Heart left ventricle (tissue), 16 donors: ENCODE measurements at regions not wholly inside any gene's neighbourhood (a gene's known extent, or its start where the extent isn't known, plus 50 kb on each side); places are given as distances from the start of the nearest gene placed in this dataset.
A peak's percentile ranks its signal among the peaks of the same experiment; 100 is the strongest.

Experiments used
- ATAC-seq, 4 donors: fragments of 200-7000 bp; cut with Tn5 transposase; one replicate each; pipeline ENCODE4 v1.9.1; 2020 to 2022; ENCODE audit warnings: moderate library complexity in 4 of 4, mild to moderate bottlenecking in 3 of 4, moderate number of reproducible peaks in 1 of 4
- DNase-seq, 5 donors: peaks; one replicate each; pipeline ENCODE4 v3.0.0-alpha.2; 2020
- H3K27ac ChIP-seq, 12 donors: fragments of 200-600 bp; sonication (generic) in 4 of 12; one replicate each; pipeline versions ENCODE4 v1.5.0 to v1.8.0; 2016 to 2022; ENCODE audit warnings: mild to moderate bottlenecking in 2 of 12
- H3K27me3 ChIP-seq, 9 donors: fragments of 200-600 bp; sonication (generic) in 2 of 9; one replicate each; pipeline versions ENCODE4 v1.5.1 to v1.8.0; 2016 to 2022; ENCODE audit warnings: mild to moderate bottlenecking in 3 of 9
- H3K36me3 ChIP-seq, 9 donors: fragments of 200-600 bp; sonication (generic) in 2 of 9; one replicate each; pipeline versions ENCODE4 v1.5.0 to v1.8.0; 2018 to 2022; ENCODE audit warnings: mild to moderate bottlenecking in 2 of 9
- H3K4me1 ChIP-seq, 12 donors: fragments of 200-600 bp; sonication (generic) in 4 of 12; one replicate each; pipeline versions ENCODE4 v1.5.0 to v1.8.0; 2016 to 2022; ENCODE audit warnings: mild to moderate bottlenecking in 3 of 12
- H3K4me3 ChIP-seq, 12 donors: fragments of 200-600 bp; sonication (generic) in 4 of 12; one replicate each; pipeline versions ENCODE4 v1.5.0 to v1.8.0; 2017 to 2022; ENCODE audit warnings: mild to moderate bottlenecking in 9 of 12, moderate library complexity in 4 of 12
- H3K9me3 ChIP-seq, 12 donors: fragments of 200-600 bp; sonication (generic) in 4 of 12; one replicate each; pipeline versions ENCODE4 v1.5.0 to v1.8.0; 2016 to 2022; ENCODE audit warnings: mild to moderate bottlenecking in 1 of 12
- POLR2A ChIP-seq, 2 donors: fragments of 450-650 bp; IDR thresholded peaks; one replicate each; pipeline ENCODE4 v1.6.1; 2017; ENCODE audit warnings: antibody characterized with exemption in 2 of 2, mild to moderate bottlenecking in 2 of 2, moderate library complexity in 2 of 2
- WGBS, 4 donors: extraction: QIAGEN DNeasy Blood & Tissue Kit in 2 of 4; methylation state at CpG; one replicate each; pipeline versions ENCODE4 v1.1.5 to v1.1.7; 2013 to 2018; 5-methylcytosine and 5-hydroxymethylcytosine counted together
- intact Hi-C, 10 donors: fragments of 100-400 bp; cut with DNase I; formaldehyde crosslinking; loops; one replicate each; pipeline versions ENCODE4 v1.11.1 to v1.14.2; 2022
- TF ChIP-seq, protein P1 (sequence below), 12 donors: fragments of 200-600 bp; sonication (generic) in 4 of 12; IDR thresholded peaks; one replicate each; pipeline versions ENCODE4 v1.5.0 to v1.8.0; 2018 to 2022; ENCODE audit warnings: antibody characterized with exemption in 12 of 12, mild to moderate bottlenecking in 5 of 12
- donor health status: ischemic (EF 13 %, LVEDD 7.1; RV severe dilation, severe dysfunction).
- donor health status: healthy with polysubstance abuse.
- donor health status: DM: no; HTN: yes; CAD: no.
- donor health status: DM: no; HTN: no; CAD: no.
- donor health status: ischemic (EF 25% LVEDD 6.9; RV normal size, moderate dysfunction).
- donor health status: ischemic (EF 25% LVEDD 5.7; RV mildly dilated, moderate dysfunction).
- donor health status: healthy.
- donor health status: DM: yes; HTN: yes; CAD: no.
- donor health status: ischemic (EF 35%, LVEDD 5.7; RV mildly dilated, moderate dysfunction).
- donor health status: nonischemic (EF 11% LVEDD 7.7; RV severe dilation, severe dysfunction).
- donor health status: DM: yes; HTN: yes; CAD: no.
- donor health status: PGD.
- donor health status: ischemic (EF 29% LVEDD 5.4; RV normal size, mild dysfunction).
- donor health status: nonischemic (EF 23%, LVEDD 6.1; RV moderate dilation, normal function).

DNA sequence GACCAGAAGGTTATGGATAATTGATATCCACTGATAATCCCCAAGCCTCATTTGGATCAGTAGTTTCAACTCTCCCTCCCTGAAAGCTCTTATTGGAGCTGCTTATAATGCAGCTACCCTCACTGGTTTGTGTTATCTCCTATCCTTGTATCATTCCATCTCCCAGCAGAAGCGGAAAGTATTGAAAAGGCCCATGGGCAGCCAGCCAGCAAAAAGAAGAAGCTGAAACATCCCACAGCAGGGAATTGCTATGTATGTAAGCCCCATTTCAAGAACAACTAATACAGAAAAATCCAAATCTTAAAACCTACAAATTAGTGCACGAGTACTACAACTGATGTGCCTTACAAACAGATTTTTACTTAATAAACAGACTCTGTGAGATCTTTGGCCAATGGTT is 269.0 kb upstream of the ECI2 start:
- intact Hi-C loops, result loop anchor here in 3 of 10 donors (5.0 to 10.0 kb wide), 3 partner anchors 47 to 57 kb away; no protein-coding TSS in a partner anchor
- 83 to 87% (median 85%) methylated on average over 2 of the region's 2 CpGs for WGBS, 4 donors

DNA sequence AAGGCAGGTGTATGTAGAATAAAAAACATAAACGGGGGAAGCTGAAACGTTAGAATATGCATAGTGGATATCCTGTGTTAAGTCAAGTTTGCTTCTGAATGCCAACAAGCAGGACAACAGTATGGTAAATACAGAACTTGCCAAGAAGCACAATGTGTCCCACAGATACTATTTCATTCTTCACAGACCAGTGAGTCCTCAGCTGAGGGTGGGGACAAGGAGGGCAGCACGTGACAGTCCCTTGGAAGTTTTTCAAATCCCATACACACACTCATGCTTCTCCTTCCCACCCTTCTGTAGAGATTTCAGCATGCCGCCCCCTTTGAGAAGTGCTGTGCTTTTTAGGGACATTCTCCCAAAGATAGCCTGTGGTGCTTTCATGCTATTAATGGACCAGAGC is 268.5 kb upstream of the ECI2 start:
- H3K36me3 ChIP-seq, result no peaks in the 10 kb centered on the region
- peaks cover 0 to 4% (median 0%) of the 10 kb centered on the region in 12 donors for H3K9me3 ChIP-seq
- no peaks in the 10 kb centered on the region for H3K27me3 ChIP-seq
- peaks cover 6 to 44% (median 20%) of the 10 kb centered on the region in 12 donors for H3K4me1 ChIP-seq
- H3K27ac ChIP-seq, result peak overlapping the region in 10 of 12 donors; percentile 1 to 84 (median 71)
- peak; percentile 49 to 84 (median 60) for ATAC-seq
- no peak overlapping the region for H3K4me3 ChIP-seq
- 27 to 34% (median 31%) methylated on average over 4 of the region's 4 CpGs for WGBS, 4 donors
- no peak for DNase-seq
- intact Hi-C loops, result loop anchor here in 3 of 10 donors (5.0 to 10.0 kb wide), 3 partner anchors 47 to 57 kb away; no protein-coding TSS in a partner anchor
- TF ChIP-seq, protein P1, sequence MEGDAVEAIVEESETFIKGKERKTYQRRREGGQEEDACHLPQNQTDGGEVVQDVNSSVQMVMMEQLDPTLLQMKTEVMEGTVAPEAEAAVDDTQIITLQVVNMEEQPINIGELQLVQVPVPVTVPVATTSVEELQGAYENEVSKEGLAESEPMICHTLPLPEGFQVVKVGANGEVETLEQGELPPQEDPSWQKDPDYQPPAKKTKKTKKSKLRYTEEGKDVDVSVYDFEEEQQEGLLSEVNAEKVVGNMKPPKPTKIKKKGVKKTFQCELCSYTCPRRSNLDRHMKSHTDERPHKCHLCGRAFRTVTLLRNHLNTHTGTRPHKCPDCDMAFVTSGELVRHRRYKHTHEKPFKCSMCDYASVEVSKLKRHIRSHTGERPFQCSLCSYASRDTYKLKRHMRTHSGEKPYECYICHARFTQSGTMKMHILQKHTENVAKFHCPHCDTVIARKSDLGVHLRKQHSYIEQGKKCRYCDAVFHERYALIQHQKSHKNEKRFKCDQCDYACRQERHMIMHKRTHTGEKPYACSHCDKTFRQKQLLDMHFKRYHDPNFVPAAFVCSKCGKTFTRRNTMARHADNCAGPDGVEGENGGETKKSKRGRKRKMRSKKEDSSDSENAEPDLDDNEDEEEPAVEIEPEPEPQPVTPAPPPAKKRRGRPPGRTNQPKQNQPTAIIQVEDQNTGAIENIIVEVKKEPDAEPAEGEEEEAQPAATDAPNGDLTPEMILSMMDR (IDR thresholded peaks at IDR 0.05), result no peak
- TF ChIP-seq POLR2A (IDR thresholded peaks at IDR 0.05), result no peak

More for the DNA sequence above, 269.0 kb upstream of the ECI2 start:
- Histone ChIP-seq H3K9me3 (peaks cover 0 to 4% (median 0%) of the 10 kb centered on the region in 12 donors), H3K27me3 (no peaks in the 10 kb centered on the region), H3K36me3 (no peaks in the 10 kb centered on the region), H3K4me1 (peaks cover 6 to 40% (median 20%) of the 10 kb centered on the region in 12 donors), H3K4me3 (no peak overlapping the region), H3K27ac (peak overlapping the region in 5 of 12 donors; percentile 6 to 84 (median 42))
- DNase-seq (no peak), ATAC-seq (no peak)
- no peak for TF ChIP-seq POLR2A (IDR thresholded peaks at IDR 0.05)
- TF ChIP-seq, protein P1 (IDR thresholded peaks at IDR 0.05), result no peak

DNA sequence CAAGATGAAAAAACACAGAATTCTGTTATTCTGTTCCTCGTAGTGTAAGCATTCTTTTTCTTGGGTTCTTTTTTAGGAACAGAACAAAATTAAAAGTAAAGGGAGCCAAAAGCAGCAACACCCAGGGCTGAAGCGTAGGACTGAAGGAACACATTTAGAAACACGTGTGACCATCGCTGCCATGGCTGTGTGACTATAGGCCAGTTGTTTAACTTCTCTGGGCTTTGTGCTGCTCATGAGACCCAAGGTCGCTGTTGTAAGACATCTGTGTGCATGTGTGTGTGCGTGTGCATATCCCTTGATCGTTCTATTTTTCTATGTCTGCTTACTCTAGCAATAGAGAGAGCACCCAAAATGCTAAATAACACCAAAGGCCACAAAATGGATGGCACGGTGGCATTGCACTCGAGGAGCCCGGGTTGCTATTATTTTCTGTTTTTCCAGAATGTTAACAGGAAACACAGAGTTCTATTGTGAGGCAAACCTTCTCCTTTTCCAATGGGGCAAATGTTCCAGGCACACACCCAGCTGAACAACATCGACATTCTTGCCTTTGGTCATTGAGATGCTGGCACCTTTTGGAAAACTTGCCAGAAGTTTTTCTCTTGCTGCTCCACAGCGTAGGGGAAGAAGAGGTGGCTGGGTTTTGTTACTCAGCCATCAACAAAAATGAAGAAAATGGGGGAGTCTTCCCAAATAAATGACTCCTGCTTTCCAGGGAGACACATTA is 267.8 kb upstream of the ECI2 start:
- TF ChIP-seq POLR2A (IDR thresholded peaks at IDR 0.05), result no peak
- TF ChIP-seq, protein P1 (IDR thresholded peaks at IDR 0.05), result no peak
- peaks cover 6 to 50% (median 20%) of the 10 kb centered on the region in 12 donors for H3K4me1 ChIP-seq
- intact Hi-C loops, result loop anchor here in 3 of 10 donors (5.0 to 10.0 kb wide), 3 partner anchors 46 to 56 kb away; no protein-coding TSS in a partner anchor
- no peaks in the 10 kb centered on the region for H3K36me3 ChIP-seq
- peak overlapping the region in 11 of 12 donors; percentile 57 to 93 (median 75) for H3K27ac ChIP-seq
- H3K27me3 ChIP-seq, result no peaks in the 10 kb centered on the region
- H3K4me3 ChIP-seq, result no peak overlapping the region
- DNase-seq, result no peak
- no peak for ATAC-seq
- 77 to 84% (median 82%) methylated on average over 12 of the region's 12 CpGs for WGBS, 4 donors
- peaks cover 0 to 4% (median 0%) of the 10 kb centered on the region in 12 donors for H3K9me3 ChIP-seq

DNA sequence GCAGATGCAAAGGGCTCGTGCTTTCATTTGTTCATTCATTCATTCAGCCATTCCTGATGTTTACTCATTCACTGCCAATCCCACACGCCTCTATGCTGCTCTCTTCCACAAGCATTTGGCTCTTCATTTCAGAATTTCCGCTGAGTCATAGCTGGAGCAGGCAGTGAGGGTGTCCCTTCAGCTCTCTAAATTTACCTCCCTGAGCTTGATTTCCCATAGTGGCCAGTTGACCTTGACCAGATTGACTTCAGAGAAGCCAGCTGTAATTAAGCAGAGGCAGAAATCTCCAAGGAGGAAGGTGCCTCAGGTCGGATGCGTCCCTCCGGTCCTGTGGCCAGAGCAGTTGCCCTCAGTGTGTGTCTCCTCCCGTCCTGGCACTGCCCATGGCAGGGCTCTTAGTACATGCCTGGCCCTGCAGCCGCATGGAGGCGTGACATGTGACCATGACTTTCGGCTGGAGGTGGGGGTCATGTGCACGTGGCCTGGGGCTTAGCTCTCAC is 267.2 kb upstream of the ECI2 start:
- 35 to 48% (median 46%) methylated on average over 11 of the region's 11 CpGs for WGBS, 4 donors
- peak overlapping the region; percentile 4 to 93 (median 74) for H3K27ac ChIP-seq
- intact Hi-C loops, result loop anchor here in 3 of 10 donors (5.0 to 10.0 kb wide), 3 partner anchors 45 to 55 kb away; no protein-coding TSS in a partner anchor
- peaks cover 0 to 3% (median 0%) of the 10 kb centered on the region in 12 donors for H3K9me3 ChIP-seq
- no peaks in the 10 kb centered on the region for H3K27me3 ChIP-seq
- ATAC-seq, result peak; percentile 72 to 92 (median 90)
- peaks cover 6 to 51% (median 20%) of the 10 kb centered on the region in 12 donors for H3K4me1 ChIP-seq
- TF ChIP-seq, protein P1 (IDR thresholded peaks at IDR 0.05), result no peak
- TF ChIP-seq POLR2A (IDR thresholded peaks at IDR 0.05), result no peak
- DNase-seq, result peak; percentile 49 to 64 (median 59)
- peak overlapping the region in 1 of 12 donors; percentile 12 for H3K4me3 ChIP-seq
- no peaks in the 10 kb centered on the region for H3K36me3 ChIP-seq
